Hepatocyte (in vitro differentiated cells): ENCODE measurements at regions not wholly inside any gene's neighbourhood (a gene's known extent, or its start where the extent isn't known, plus 50 kb on each side); places are given as distances from the start of the nearest gene placed in this dataset.

Experiments
- DNase-seq: peaks from one replicate; pipeline ENCODE4 v3.0.0-alpha.2; 2016; ENCODE audit warnings: low spot score
- H2AFZ ChIP-seq: fragments of 200-600 bp; sonication (generic); 2 replicates; pipeline ENCODE4 v1.6.0; 2016; ENCODE audit warnings: antibody characterized with exemption, mild to moderate bottlenecking
- H3K27ac ChIP-seq: fragments of 200-600 bp; sonication (generic); 2 replicates; pipeline ENCODE4 v1.5.1; 2016; ENCODE audit warnings: mild to moderate bottlenecking
- H3K27me3 ChIP-seq: fragments of 200-600 bp; sonication (generic); 2 replicates; pipeline ENCODE4 v1.6.1; 2016
- H3K36me3 ChIP-seq: fragments of 200-600 bp; sonication (generic); replicated peaks from 2 replicates; pipeline ENCODE4 v1.5.1; 2016; ENCODE audit warnings: low read depth; ENCODE audit not compliant: insufficient read depth
- H3K4me1 ChIP-seq: fragments of 200-600 bp; sonication (generic); 2 replicates; pipeline ENCODE4 v1.5.1; 2016; ENCODE audit warnings: mild to moderate bottlenecking, moderate library complexity; ENCODE audit not compliant: insufficient read depth
- H3K4me2 ChIP-seq: fragments of 200-600 bp; sonication (generic); 2 replicates; pipeline ENCODE4 v1.6.0; 2016
- H3K4me3 ChIP-seq: fragments of 200-600 bp; sonication (generic); 2 replicates; pipeline ENCODE4 v1.5.1; 2016; ENCODE audit warnings: mild to moderate bottlenecking
- H3K79me2 ChIP-seq: fragments of 200-600 bp; sonication (generic); 2 replicates; pipeline ENCODE4 v1.6.0; 2017; ENCODE audit warnings: mild to moderate bottlenecking
- H3K9me2 ChIP-seq: fragments of 200-600 bp; sonication (generic); replicated peaks from 2 replicates; pipeline ENCODE4 v1.6.0; 2017; ENCODE audit warnings: mild to moderate bottlenecking; ENCODE audit not compliant: insufficient read depth
- H3K9me3 ChIP-seq: fragments of 200-600 bp; sonication (generic); 2 replicates; pipeline ENCODE4 v1.5.1; 2016; ENCODE audit warnings: low read depth, mild to moderate bottlenecking
- H4K20me1 ChIP-seq: fragments of 200-600 bp; sonication (generic); 2 replicates; pipeline ENCODE4 v1.6.0; 2016; ENCODE audit warnings: mild to moderate bottlenecking; ENCODE audit not compliant: insufficient read depth, poor library complexity, severe bottlenecking
- CTCF ChIP-seq: fragments of 200-600 bp; sonication (generic); IDR thresholded peaks from 2 replicates; pipeline ENCODE4 v1.5.1; 2016; ENCODE audit warnings: antibody characterized with exemption, mild to moderate bottlenecking; ENCODE audit not compliant: poor library complexity
- EZH2 ChIP-seq: fragments of 200-600 bp; sonication (generic); IDR thresholded peaks from 2 replicates; pipeline ENCODE4 v1.6.1; 2016; ENCODE audit warnings: antibody characterized with exemption, mild to moderate bottlenecking, borderline replicate concordance
- EZH2phosphoT487 ChIP-seq: fragments of 200-600 bp; sonication (generic); IDR thresholded peaks from one replicate; pipeline ENCODE4 v1.6.1; 2018; ENCODE audit warnings: antibody characterized with exemption, mild to moderate bottlenecking, low read depth, moderate library complexity; ENCODE audit not compliant: unreplicated experiment, severe bottlenecking
- WGBS: methylation state at CpG from one replicate; pipeline ENCODE4 v1.1.6; 2016; ENCODE audit warnings: low lambda C conversion rate; ENCODE audit errors: missing lambda C conversion rate; 5-methylcytosine and 5-hydroxymethylcytosine counted together

GRCh38 chr6:111989743-111990142 lies 64.2 kb upstream of the CCN6 start:
- H4K20me1 ChIP-seq, result no peaks in the 10 kb centered on the region
- H3K4me1 ChIP-seq, result peaks cover 8% of the 10 kb centered on the region
- H3K9me3 ChIP-seq, result no peaks in the 10 kb centered on the region
- WGBS, result 73% methylated on average over 2 of the region's 2 CpGs
- H3K4me2 ChIP-seq, result no peak overlapping the region
- H3K4me3 ChIP-seq, result no peak overlapping the region
- no peaks in the 10 kb centered on the region for H3K9me2 ChIP-seq
- H3K27me3 ChIP-seq, result no peaks in the 10 kb centered on the region
- H3K36me3 ChIP-seq, result no peaks in the 10 kb centered on the region
- DNase-seq, result no peak
- no peak overlapping the region for H2AFZ ChIP-seq
- H3K79me2 ChIP-seq, result no peaks in the 10 kb centered on the region
- TF ChIP-seq EZH2phosphoT487, result no peak
- no peak for TF ChIP-seq EZH2
- no peak for TF ChIP-seq CTCF
- no peak overlapping the region for H3K27ac ChIP-seq

- H3K36me3 ChIP-seq, result no peaks in the 10 kb centered on the region
- WGBS, result 92% methylated on average over 2 of the region's 2 CpGs
These were observed 63.7 kb upstream of the CCN6 start for GRCh38 chr6:111990214-111990613.

GRCh38 chr6:111992851-111993250 lies 61.1 kb upstream of the CCN6 start:
- Histone ChIP-seq H3K27ac (no peak overlapping the region), H3K9me3 (no peaks in the 10 kb centered on the region), H3K79me2 (no peaks in the 10 kb centered on the region), H3K4me3 (no peak overlapping the region), H3K36me3 (no peaks in the 10 kb centered on the region), H3K9me2 (no peaks in the 10 kb centered on the region), H3K27me3 (no peaks in the 10 kb centered on the region), H3K4me1 (peaks cover 3% of the 10 kb centered on the region), H3K4me2 (no peak overlapping the region), H4K20me1 (no peaks in the 10 kb centered on the region), H2AFZ (no peak overlapping the region)
- WGBS, result 95% methylated on average over 4 of the region's 4 CpGs
- TF ChIP-seq EZH2phosphoT487 (no peak), EZH2 (no peak), CTCF (no peak)
- no peak for DNase-seq

More at GRCh38 chr6:111990214-111990613, 63.7 kb upstream of the CCN6 start:
- Histone ChIP-seq H3K4me2 (no peak overlapping the region), H3K27ac (no peak overlapping the region), H3K79me2 (no peaks in the 10 kb centered on the region), H3K4me1 (peaks cover 8% of the 10 kb centered on the region), H3K27me3 (no peaks in the 10 kb centered on the region), H3K9me3 (no peaks in the 10 kb centered on the region), H3K4me3 (no peak overlapping the region), H3K9me2 (no peaks in the 10 kb centered on the region), H4K20me1 (no peaks in the 10 kb centered on the region), H2AFZ (no peak overlapping the region)
- DNase-seq, result no peak
- no peak for TF ChIP-seq EZH2phosphoT487
- no peak for TF ChIP-seq EZH2
- no peak for TF ChIP-seq CTCF

- no peaks in the 10 kb centered on the region for H3K36me3 ChIP-seq
- H3K79me2 ChIP-seq, result no peaks in the 10 kb centered on the region
- no peaks in the 10 kb centered on the region for H3K27me3 ChIP-seq
- no peaks in the 10 kb centered on the region for H4K20me1 ChIP-seq
- H3K4me2 ChIP-seq, result no peak overlapping the region
- DNase-seq, result no peak
- H3K27ac ChIP-seq, result no peak overlapping the region
- TF ChIP-seq EZH2phosphoT487 (no peak), EZH2 (no peak), CTCF (no peak)
- no peak overlapping the region for H2AFZ ChIP-seq
- H3K4me3 ChIP-seq, result no peak overlapping the region
- H3K4me1 ChIP-seq, result peaks cover 3% of the 10 kb centered on the region
- H3K9me3 ChIP-seq, result no peaks in the 10 kb centered on the region
- no peaks in the 10 kb centered on the region for H3K9me2 ChIP-seq
- WGBS, result 78% methylated on average over 6 of the region's 6 CpGs
These were observed 60.6 kb upstream of the CCN6 start for GRCh38 chr6:111993342-111993741.
